SH-SY5Y (cell line): ENCODE measurements at regions not wholly inside any gene's neighbourhood (a gene's known extent, or its start where the extent isn't known, plus 50 kb on each side); places are given as distances from the start of the nearest gene placed in this dataset.

ENCODE experiments used
- GATA2 ChIP-seq: IDR thresholded peaks from 2 replicates; pipeline ENCODE4 v1.6.1; 2011; ENCODE audit warnings: mild to moderate bottlenecking, low read depth, low read length
- GATA3 ChIP-seq: IDR thresholded peaks from 2 replicates; pipeline ENCODE4 v1.6.1; 2011; ENCODE audit warnings: low read depth, mild to moderate bottlenecking, low read length, moderate library complexity

DNA sequence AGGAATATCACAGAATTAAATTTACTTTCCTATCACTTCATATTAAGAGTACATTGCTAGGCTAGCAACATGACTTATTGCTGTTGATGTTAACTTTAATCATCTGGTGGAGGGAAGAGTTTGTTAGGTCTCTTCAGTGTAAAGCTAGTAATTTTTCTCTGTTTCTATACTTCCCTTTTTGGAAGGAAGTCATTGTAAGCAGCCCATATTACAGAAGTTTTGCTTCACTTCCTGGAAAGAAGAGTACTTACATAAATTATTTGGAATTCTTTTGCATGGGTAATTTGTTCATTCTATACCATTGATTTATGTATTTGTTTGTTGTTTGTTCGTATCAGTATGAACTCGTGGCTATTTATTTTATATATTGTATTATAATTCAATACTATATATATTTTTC, 405.2 kb downstream of the RFPL4B start:
- no peak for TF ChIP-seq GATA2
- no peak for TF ChIP-seq GATA3
